Prostate gland (tissue), 2 donors: ENCODE measurements at regions not wholly inside any gene's neighbourhood (a gene's known extent, or its start where the extent isn't known, plus 50 kb on each side); places are given as distances from the start of the nearest gene placed in this dataset.

Experiments
- POLR2A ChIP-seq: fragments of 450-650 bp; IDR thresholded peaks from one replicate; pipeline ENCODE4 v1.6.1; 2016; ENCODE audit warnings: antibody characterized with exemption, mild to moderate bottlenecking
- POLR2AphosphoS5 ChIP-seq: sonication (generic); formaldehyde crosslinking; IDR thresholded peaks from one replicate; pipeline ENCODE4 v1.6.1; 2017; ENCODE audit warnings: antibody characterized with exemption
- TF ChIP-seq, protein P1 (sequence below), 4 experiments: fragments of 200-600 bp in 2 of 4; fragments of 450-650 bp in 2 of 4; sonication (generic) in 2 of 4; IDR thresholded peaks; 1 replicate in 3 of 4; 2 replicates in 1 of 4; pipeline ENCODE4 v1.5.1; 2016 to 2019; ENCODE audit warnings: antibody characterized with exemption in 4 of 4, mild to moderate bottlenecking in 2 of 4, moderate library complexity in 2 of 4

DNA sequence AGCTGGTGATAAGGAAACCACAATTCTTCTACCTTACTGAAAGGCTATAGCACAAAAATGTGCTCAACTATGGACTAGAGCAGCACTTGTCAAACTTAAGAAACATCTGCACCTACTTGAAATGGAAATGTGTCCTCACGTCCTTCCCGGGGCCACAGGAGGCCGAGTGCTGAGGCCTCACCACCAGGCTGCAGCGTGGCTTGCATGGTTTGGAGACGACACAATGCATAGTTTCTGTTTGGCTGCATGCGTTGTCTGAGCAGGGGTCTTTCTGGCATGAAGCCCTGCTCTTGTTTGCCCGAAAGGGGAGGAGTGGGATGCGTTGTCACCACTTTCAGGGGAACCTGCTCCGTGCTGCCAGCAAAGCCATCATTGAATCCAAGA lies 228.8 kb downstream of the TTLL2 start:
- TF ChIP-seq, protein P1, sequence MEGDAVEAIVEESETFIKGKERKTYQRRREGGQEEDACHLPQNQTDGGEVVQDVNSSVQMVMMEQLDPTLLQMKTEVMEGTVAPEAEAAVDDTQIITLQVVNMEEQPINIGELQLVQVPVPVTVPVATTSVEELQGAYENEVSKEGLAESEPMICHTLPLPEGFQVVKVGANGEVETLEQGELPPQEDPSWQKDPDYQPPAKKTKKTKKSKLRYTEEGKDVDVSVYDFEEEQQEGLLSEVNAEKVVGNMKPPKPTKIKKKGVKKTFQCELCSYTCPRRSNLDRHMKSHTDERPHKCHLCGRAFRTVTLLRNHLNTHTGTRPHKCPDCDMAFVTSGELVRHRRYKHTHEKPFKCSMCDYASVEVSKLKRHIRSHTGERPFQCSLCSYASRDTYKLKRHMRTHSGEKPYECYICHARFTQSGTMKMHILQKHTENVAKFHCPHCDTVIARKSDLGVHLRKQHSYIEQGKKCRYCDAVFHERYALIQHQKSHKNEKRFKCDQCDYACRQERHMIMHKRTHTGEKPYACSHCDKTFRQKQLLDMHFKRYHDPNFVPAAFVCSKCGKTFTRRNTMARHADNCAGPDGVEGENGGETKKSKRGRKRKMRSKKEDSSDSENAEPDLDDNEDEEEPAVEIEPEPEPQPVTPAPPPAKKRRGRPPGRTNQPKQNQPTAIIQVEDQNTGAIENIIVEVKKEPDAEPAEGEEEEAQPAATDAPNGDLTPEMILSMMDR (IDR thresholded peaks at IDR 0.05), result no peak
- TF ChIP-seq POLR2A, result no peak
- no peak for TF ChIP-seq POLR2AphosphoS5
